ENCODE measurements at regions not wholly inside any gene's neighbourhood (a gene's known extent, or its start where the extent isn't known, plus 50 kb on each side); places are given as distances from the start of the nearest gene placed in this dataset.

- H3F3A ChIP-seq (ENCODE audit: insufficient read depth, low read length, poor library complexity, severe bottlenecking), result no peaks in the 10 kb centered on the region
- H3K9me3 ChIP-seq (ENCODE audit: low read length), result no peaks in the 10 kb centered on the region
- TF ChIP-seq POLR2AphosphoS5 (IDR thresholded peaks at IDR 0.05), result no peak
- no peaks in the 10 kb centered on the region for H3K36me3 ChIP-seq (ENCODE audit: insufficient read depth, low read length)
- H4K20me1 ChIP-seq (ENCODE audit: insufficient read depth), result no peaks in the 10 kb centered on the region
- no peak overlapping the region for H3K9ac ChIP-seq (ENCODE audit: low read length)
- no peak overlapping the region for H3K27ac ChIP-seq (ENCODE audit: low read length)
- H3K4me3 ChIP-seq (ENCODE audit: low read length), result no peak overlapping the region
- no peak overlapping the region for H3K4me2 ChIP-seq (ENCODE audit: low read length)
- no peaks in the 10 kb centered on the region for H3K79me2 ChIP-seq (replicated peaks; ENCODE audit: insufficient read depth, low read length)
- H3K9me2 ChIP-seq (ENCODE audit: insufficient read depth, low read length), result no peaks in the 10 kb centered on the region
- no peaks in the 10 kb centered on the region for H3K27me3 ChIP-seq (ENCODE audit: insufficient read depth, low read depth, low read length)
- no peak overlapping the region for H2AFZ ChIP-seq (ENCODE audit: low read depth, low read length)
These were observed 254.9 kb upstream of the NPY start for GRCh38 chr7:24029068-24029467.

- H3F3A ChIP-seq (ENCODE audit: insufficient read depth, low read length, poor library complexity, severe bottlenecking), result no peaks in the 10 kb centered on the region
- no peaks in the 10 kb centered on the region for H3K36me3 ChIP-seq (ENCODE audit: insufficient read depth, low read length)
- no peaks in the 10 kb centered on the region for H3K79me2 ChIP-seq (replicated peaks; ENCODE audit: insufficient read depth, low read length)
- no peak overlapping the region for H3K27ac ChIP-seq (ENCODE audit: low read length)
- no peak overlapping the region for H3K4me3 ChIP-seq (ENCODE audit: low read length)
- no peaks in the 10 kb centered on the region for H4K20me1 ChIP-seq (ENCODE audit: insufficient read depth)
- no peaks in the 10 kb centered on the region for H3K9me2 ChIP-seq (ENCODE audit: insufficient read depth, low read length)
- no peak overlapping the region for H2AFZ ChIP-seq (ENCODE audit: low read depth, low read length)
- no peaks in the 10 kb centered on the region for H3K9me3 ChIP-seq (ENCODE audit: low read length)
- no peak overlapping the region for H3K4me2 ChIP-seq (ENCODE audit: low read length)
- H3K27me3 ChIP-seq (ENCODE audit: insufficient read depth, low read depth, low read length), result no peaks in the 10 kb centered on the region
- H3K9ac ChIP-seq (ENCODE audit: low read length), result no peak overlapping the region
- TF ChIP-seq EP300 (conservative IDR thresholded peaks at IDR 0.05; ENCODE audit: poor library complexity, severe bottlenecking), result no peak
- TF ChIP-seq TAF1 (IDR thresholded peaks at IDR 0.05; ENCODE audit: low read depth), result no peak
- no peak for TF ChIP-seq CTCF (IDR thresholded peaks at IDR 0.05; ENCODE audit: poor library complexity, severe bottlenecking)
- no peak for TF ChIP-seq EZH2 (IDR thresholded peaks at IDR 0.05; ENCODE audit: borderline replicate concordance, insufficient read depth, low read length, poor library complexity, severe bottlenecking)
- TF ChIP-seq SMC3 (conservative IDR thresholded peaks at IDR 0.05; ENCODE audit: poor library complexity), result no peak
- TF ChIP-seq MXI1 (conservative IDR thresholded peaks at IDR 0.05; ENCODE audit: poor library complexity, severe bottlenecking), result no peak
- no peak for TF ChIP-seq REST (IDR thresholded peaks at IDR 0.05; ENCODE audit: borderline replicate concordance)
- no peak for TF ChIP-seq RAD21 (conservative IDR thresholded peaks at IDR 0.05)
- TF ChIP-seq POLR2AphosphoS5 (IDR thresholded peaks at IDR 0.05), result no peak
These were observed 249.7 kb upstream of the NPY start for GRCh38 chr7:24034251-24034650.
